Uterus (tissue), 3 donors: ENCODE measurements at regions not wholly inside any gene's neighbourhood (a gene's known extent, or its start where the extent isn't known, plus 50 kb on each side); places are given as distances from the start of the nearest gene placed in this dataset.
A peak's percentile ranks its signal among the peaks of the same experiment; 100 is the strongest.

Experiments used
- DNase-seq, 2 donors: peaks; one replicate each; pipeline ENCODE4 v3.0.0-alpha.2; 2019 to 2020
- H3K27ac ChIP-seq, 2 donors: fragments of 200-600 bp; sonication (generic); 1 replicate in 1 of 2; 2 replicates in 1 of 2; pipeline ENCODE4 v1.5.1; 2016 to 2018
- H3K27me3 ChIP-seq, 2 donors: fragments of 200-600 bp; sonication (generic); one replicate each; pipeline ENCODE4 v1.5.1; 2018 to 2019; ENCODE audit warnings: control low read depth in 1 of 2
- H3K36me3 ChIP-seq, 2 donors: fragments of 200-600 bp; sonication (generic); one replicate each; pipeline ENCODE4 v1.5.1; 2019; ENCODE audit warnings: control low read depth in 1 of 2
- H3K4me1 ChIP-seq, 2 donors: fragments of 200-600 bp; sonication (generic); one replicate each; pipeline ENCODE4 v1.5.1; 2018 to 2019; ENCODE audit warnings: control low read depth in 1 of 2
- H3K4me3 ChIP-seq, 2 donors: fragments of 200-600 bp; sonication (generic); 1 replicate in 1 of 2; 2 replicates in 1 of 2; pipeline ENCODE4 v1.5.1; 2018 to 2019; ENCODE audit warnings: mild to moderate bottlenecking in 1 of 2
- H3K9me3 ChIP-seq, 2 donors: fragments of 200-600 bp; sonication (generic); one replicate each; pipeline ENCODE4 v1.5.1; 2019; ENCODE audit warnings: control low read depth in 1 of 2
- POLR2A ChIP-seq, 2 donors: fragments of 450-650 bp; IDR thresholded peaks; one replicate each; pipeline ENCODE4 v1.6.1; 2016; ENCODE audit warnings: antibody characterized with exemption in 2 of 2, mild to moderate bottlenecking in 1 of 2, moderate library complexity in 1 of 2
- intact Hi-C: fragments of 100-400 bp; cut with DNase I; formaldehyde crosslinking; loops from one replicate; pipeline ENCODE4 v1.15.1; 2023; ENCODE audit warnings: low total_unique reads
- TF ChIP-seq, protein P1 (sequence below), 4 experiments: fragments of 200-600 bp in 2 of 4; fragments of 450-650 bp in 2 of 4; sonication (generic) in 2 of 4; IDR thresholded peaks; one replicate each; pipeline ENCODE4 v1.5.1; 2016 to 2019; ENCODE audit warnings: antibody characterized with exemption in 4 of 4, mild to moderate bottlenecking in 2 of 4, moderate library complexity in 1 of 4
- donor health status: DM: yes; HTN: yes; CAD: no.

DNA sequence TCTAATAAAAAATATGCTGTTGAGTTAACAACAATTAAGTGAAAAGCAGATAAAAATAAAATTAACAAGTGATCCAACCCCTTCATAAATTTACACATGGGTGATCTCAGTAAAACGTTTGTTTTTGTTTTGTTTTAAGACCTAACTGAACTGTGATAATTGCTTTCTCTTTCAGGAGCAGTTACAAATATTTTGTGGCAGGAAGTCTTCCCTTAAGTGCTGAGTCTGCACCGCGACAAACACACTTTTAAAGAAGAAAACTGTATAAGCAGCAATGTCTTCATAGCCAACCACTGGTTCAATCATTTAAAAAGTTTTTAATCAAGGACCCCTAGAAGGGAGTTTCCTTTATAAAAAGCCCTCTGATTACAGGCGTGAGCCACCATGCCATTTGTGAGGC lies 53.7 kb upstream of the NFKB1 start:
- Histone ChIP-seq H3K4me3 (no peak overlapping the region), H3K27ac (no peak overlapping the region), H3K27me3 (no peaks in the 10 kb centered on the region), H3K36me3 (no peaks in the 10 kb centered on the region), H3K9me3 (no peaks in the 10 kb centered on the region), H3K4me1 (no peaks in the 10 kb centered on the region)
- no peak for DNase-seq
- intact Hi-C loops, result no loop called here
- no peak for TF ChIP-seq POLR2A (IDR thresholded peaks at IDR 0.05)
- TF ChIP-seq, protein P1, sequence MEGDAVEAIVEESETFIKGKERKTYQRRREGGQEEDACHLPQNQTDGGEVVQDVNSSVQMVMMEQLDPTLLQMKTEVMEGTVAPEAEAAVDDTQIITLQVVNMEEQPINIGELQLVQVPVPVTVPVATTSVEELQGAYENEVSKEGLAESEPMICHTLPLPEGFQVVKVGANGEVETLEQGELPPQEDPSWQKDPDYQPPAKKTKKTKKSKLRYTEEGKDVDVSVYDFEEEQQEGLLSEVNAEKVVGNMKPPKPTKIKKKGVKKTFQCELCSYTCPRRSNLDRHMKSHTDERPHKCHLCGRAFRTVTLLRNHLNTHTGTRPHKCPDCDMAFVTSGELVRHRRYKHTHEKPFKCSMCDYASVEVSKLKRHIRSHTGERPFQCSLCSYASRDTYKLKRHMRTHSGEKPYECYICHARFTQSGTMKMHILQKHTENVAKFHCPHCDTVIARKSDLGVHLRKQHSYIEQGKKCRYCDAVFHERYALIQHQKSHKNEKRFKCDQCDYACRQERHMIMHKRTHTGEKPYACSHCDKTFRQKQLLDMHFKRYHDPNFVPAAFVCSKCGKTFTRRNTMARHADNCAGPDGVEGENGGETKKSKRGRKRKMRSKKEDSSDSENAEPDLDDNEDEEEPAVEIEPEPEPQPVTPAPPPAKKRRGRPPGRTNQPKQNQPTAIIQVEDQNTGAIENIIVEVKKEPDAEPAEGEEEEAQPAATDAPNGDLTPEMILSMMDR (IDR thresholded peaks at IDR 0.05), result no peak

DNA sequence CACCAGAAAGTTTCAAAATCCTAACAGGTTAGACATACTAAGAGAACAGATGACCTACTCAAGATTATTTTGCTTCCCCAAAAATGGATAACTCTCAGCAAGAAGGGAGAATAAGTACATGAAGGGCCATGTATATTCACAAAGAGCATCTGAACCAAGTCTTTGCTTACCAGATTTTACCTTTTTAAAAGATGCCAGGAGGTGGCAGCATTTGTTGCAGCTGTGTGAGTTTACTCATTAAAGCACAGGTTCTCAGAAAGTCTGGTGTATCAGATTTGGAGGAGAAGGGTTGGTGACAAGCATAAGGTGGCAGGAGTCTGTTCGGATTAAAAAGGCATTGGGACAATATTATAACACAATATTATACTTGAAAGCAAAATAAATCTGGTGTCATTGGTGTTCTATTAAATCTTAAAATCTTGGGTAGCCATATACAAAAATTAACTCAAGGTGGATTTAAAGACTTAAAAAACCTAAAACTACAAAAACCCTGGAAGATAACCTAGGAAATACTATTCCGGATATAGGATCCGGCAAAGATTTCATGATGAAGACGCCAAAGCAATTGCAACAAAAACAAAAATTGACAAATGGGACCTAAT lies 51.3 kb upstream of the NFKB1 start:
- no peaks in the 10 kb centered on the region for H3K9me3 ChIP-seq
- TF ChIP-seq, protein P1 (IDR thresholded peaks at IDR 0.05), result peak; percentile 57 to 72 (median 62)
- no peak for TF ChIP-seq POLR2A (IDR thresholded peaks at IDR 0.05)
- no peaks in the 10 kb centered on the region for H3K27me3 ChIP-seq
- DNase-seq, result peak in 1 of 2 donors; percentile 43
- H3K36me3 ChIP-seq, result no peaks in the 10 kb centered on the region
- intact Hi-C loops, result no loop called here
- no peaks in the 10 kb centered on the region for H3K4me1 ChIP-seq
- H3K4me3 ChIP-seq, result no peak overlapping the region
- no peak overlapping the region for H3K27ac ChIP-seq

- no peaks in the 10 kb centered on the region for H3K27me3 ChIP-seq
- intact Hi-C loops, result no loop called here
- TF ChIP-seq, protein P1 (IDR thresholded peaks at IDR 0.05), result no peak
- TF ChIP-seq POLR2A (IDR thresholded peaks at IDR 0.05), result no peak
- H3K9me3 ChIP-seq, result no peaks in the 10 kb centered on the region
- no peaks in the 10 kb centered on the region for H3K36me3 ChIP-seq
- H3K27ac ChIP-seq, result no peak overlapping the region
- DNase-seq, result no peak
- no peak overlapping the region for H3K4me3 ChIP-seq
- no peaks in the 10 kb centered on the region for H3K4me1 ChIP-seq
Measured at GRCh38 chr4:102451266-102451665, 49.9 kb upstream of the NFKB1 start.
